Progenitor cell of endocrine pancreas (in vitro differentiated cells): ENCODE measurements at regions not wholly inside any gene's neighbourhood (a gene's known extent, or its start where the extent isn't known, plus 50 kb on each side); places are given as distances from the start of the nearest gene placed in this dataset.

Experiments used
- DNase-seq: peaks from one replicate; pipeline ENCODE4 v3.0.0; 2021; ENCODE audit warnings: low spot score; ENCODE audit not compliant: unreplicated experiment
- H3K27ac Mint-ChIP-seq: 2 replicates; pipeline ENCODE4 v1.8.0; 2021; ENCODE audit warnings: mild to moderate bottlenecking, moderate library complexity, mixed read lengths
- H3K27me3 Mint-ChIP-seq: 2 replicates; pipeline ENCODE4 v1.8.0; 2021; ENCODE audit warnings: mixed read lengths
- H3K36me3 Mint-ChIP-seq: 2 replicates; pipeline ENCODE4 v1.8.0; 2022; ENCODE audit warnings: mixed read lengths; ENCODE audit not compliant: insufficient read depth
- H3K4me1 Mint-ChIP-seq: 2 replicates; pipeline ENCODE4 v1.8.0; 2021; ENCODE audit warnings: low read depth, mixed read lengths
- H3K4me3 Mint-ChIP-seq: 2 replicates; pipeline ENCODE4 v1.8.0; 2021; ENCODE audit warnings: low read depth, mild to moderate bottlenecking, moderate library complexity, mixed read lengths
- H3K9me3 Mint-ChIP-seq: 2 replicates; pipeline ENCODE4 v1.8.0; 2021; ENCODE audit warnings: low read depth, mixed read lengths
- CTCF ChIP-seq: fragments of 200-600 bp; sonication (generic); IDR thresholded peaks from one replicate; pipeline ENCODE4 v1.5.0; 2021; ENCODE audit warnings: antibody characterized with exemption, mild to moderate bottlenecking; ENCODE audit not compliant: unreplicated experiment

- no peak for TF ChIP-seq CTCF
- Mint-ChIP-seq H3K36me3 (no peaks in the 10 kb centered on the region), H3K4me3 (no peak overlapping the region), H3K4me1 (no peaks in the 10 kb centered on the region), H3K9me3 (peaks cover 14% of the 10 kb centered on the region), H3K27ac (no peak overlapping the region), H3K27me3 (peaks cover 12% of the 10 kb centered on the region)
- DNase-seq = no peak
Observed at GRCh38 chr1:3965693-3966092, 65.6 kb upstream of the C1orf174 start.

GRCh38 chr1:3968851-3969250 lies 68.8 kb upstream of the C1orf174 start:
- Mint-ChIP-seq H3K27ac (no peak overlapping the region), H3K4me1 (no peaks in the 10 kb centered on the region), H3K4me3 (no peak overlapping the region), H3K27me3 (peaks cover 21% of the 10 kb centered on the region), H3K9me3 (peaks cover 14% of the 10 kb centered on the region), H3K36me3 (no peaks in the 10 kb centered on the region)
- DNase-seq = no peak
- TF ChIP-seq CTCF = no peak

- Mint-ChIP-seq H3K4me3 (no peak overlapping the region), H3K27me3 (peaks cover 30% of the 10 kb centered on the region), H3K9me3 (peaks cover 8% of the 10 kb centered on the region), H3K4me1 (no peaks in the 10 kb centered on the region), H3K36me3 (no peaks in the 10 kb centered on the region), H3K27ac (no peak overlapping the region)
- no peak for TF ChIP-seq CTCF
- DNase-seq = no peak
Observed at GRCh38 chr1:3971981-3972380, 71.9 kb upstream of the C1orf174 start.

- Mint-ChIP-seq H3K9me3 (no peaks in the 10 kb centered on the region), H3K27me3 (peaks cover 18% of the 10 kb centered on the region), H3K4me3 (no peak overlapping the region), H3K36me3 (no peaks in the 10 kb centered on the region), H3K27ac (no peak overlapping the region), H3K4me1 (no peaks in the 10 kb centered on the region)
- no peak for TF ChIP-seq CTCF
- DNase-seq = no peak
Observed at GRCh38 chr1:3975903-3976630, 76.0 kb upstream of the C1orf174 start.

- no peaks in the 10 kb centered on the region for H3K36me3 Mint-ChIP-seq
- H3K27ac Mint-ChIP-seq = no peak overlapping the region
- no peak for TF ChIP-seq CTCF
- no peak overlapping the region for H3K4me3 Mint-ChIP-seq
- DNase-seq = no peak
- H3K4me1 Mint-ChIP-seq = no peaks in the 10 kb centered on the region
- H3K9me3 Mint-ChIP-seq = no peaks in the 10 kb centered on the region
- peaks cover 14% of the 10 kb centered on the region for H3K27me3 Mint-ChIP-seq
Observed at GRCh38 chr1:3976821-3977220, 76.7 kb upstream of the C1orf174 start.
